AG09319 (cell line): ENCODE measurements at regions not wholly inside any gene's neighbourhood (a gene's known extent, or its start where the extent isn't known, plus 50 kb on each side); places are given as distances from the start of the nearest gene placed in this dataset.

Experiments
- DNase-seq: peaks from one replicate; pipeline ENCODE4 v3.0.0-alpha.2; 2010; ENCODE audit warnings: low read depth; ENCODE audit errors: extremely low read depth
- TF ChIP-seq, protein P1 (sequence below): IDR thresholded peaks from 2 replicates; pipeline ENCODE4 v1.5.1; 2011; ENCODE audit warnings: low read depth, mild to moderate bottlenecking, inconsistent platforms, low read length, moderate library complexity

- TF ChIP-seq, protein P1, sequence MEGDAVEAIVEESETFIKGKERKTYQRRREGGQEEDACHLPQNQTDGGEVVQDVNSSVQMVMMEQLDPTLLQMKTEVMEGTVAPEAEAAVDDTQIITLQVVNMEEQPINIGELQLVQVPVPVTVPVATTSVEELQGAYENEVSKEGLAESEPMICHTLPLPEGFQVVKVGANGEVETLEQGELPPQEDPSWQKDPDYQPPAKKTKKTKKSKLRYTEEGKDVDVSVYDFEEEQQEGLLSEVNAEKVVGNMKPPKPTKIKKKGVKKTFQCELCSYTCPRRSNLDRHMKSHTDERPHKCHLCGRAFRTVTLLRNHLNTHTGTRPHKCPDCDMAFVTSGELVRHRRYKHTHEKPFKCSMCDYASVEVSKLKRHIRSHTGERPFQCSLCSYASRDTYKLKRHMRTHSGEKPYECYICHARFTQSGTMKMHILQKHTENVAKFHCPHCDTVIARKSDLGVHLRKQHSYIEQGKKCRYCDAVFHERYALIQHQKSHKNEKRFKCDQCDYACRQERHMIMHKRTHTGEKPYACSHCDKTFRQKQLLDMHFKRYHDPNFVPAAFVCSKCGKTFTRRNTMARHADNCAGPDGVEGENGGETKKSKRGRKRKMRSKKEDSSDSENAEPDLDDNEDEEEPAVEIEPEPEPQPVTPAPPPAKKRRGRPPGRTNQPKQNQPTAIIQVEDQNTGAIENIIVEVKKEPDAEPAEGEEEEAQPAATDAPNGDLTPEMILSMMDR: no peak
- DNase-seq: no peak
Measured at GRCh38 chr9:86649913-86650312, 295.7 kb upstream of the TUT7 start.

- no peak for DNase-seq
- TF ChIP-seq, protein P1: no peak
Measured at GRCh38 chr9:86648828-86649170, 294.6 kb upstream of the TUT7 start.

DNA sequence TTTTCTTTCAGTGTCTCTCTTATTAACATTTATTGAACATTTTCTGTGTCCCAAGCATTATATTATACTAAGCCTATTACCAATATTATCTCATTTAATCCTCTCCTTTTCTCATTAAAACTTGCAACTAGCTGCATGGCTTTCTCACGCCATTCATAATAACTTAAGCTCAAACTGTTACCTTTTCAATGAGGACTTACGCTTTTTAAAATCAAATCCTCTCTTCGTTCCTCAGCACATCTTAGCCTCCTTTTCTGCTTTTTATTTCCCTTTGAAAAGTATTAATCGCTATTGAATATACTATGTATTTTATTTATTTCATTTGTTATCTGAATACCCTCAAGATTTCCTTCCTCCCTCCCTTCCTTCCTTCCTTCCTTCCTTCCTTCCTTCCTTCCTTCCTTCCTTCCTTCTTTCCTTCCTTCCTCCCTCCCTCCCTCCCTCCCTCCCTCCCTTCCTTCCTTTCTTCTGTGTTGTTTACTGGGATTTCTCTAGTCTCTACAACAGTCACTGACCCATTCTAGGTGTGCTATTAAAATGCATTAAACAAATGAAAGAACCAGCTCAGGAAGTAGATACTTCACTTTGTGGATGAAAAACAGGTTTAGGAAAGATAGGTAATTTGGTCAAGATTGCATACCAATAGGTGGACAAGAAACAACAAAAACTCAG, 294.1 kb upstream of the TUT7 start:
- TF ChIP-seq, protein P1: no peak

GRCh38 chr9:86645303-86645702, 291.1 kb upstream of the TUT7 start:
- no peak for DNase-seq
- TF ChIP-seq, protein P1: no peak

More for the DNA sequence above, 294.1 kb upstream of the TUT7 start:
- DNase-seq: no peak

DNA sequence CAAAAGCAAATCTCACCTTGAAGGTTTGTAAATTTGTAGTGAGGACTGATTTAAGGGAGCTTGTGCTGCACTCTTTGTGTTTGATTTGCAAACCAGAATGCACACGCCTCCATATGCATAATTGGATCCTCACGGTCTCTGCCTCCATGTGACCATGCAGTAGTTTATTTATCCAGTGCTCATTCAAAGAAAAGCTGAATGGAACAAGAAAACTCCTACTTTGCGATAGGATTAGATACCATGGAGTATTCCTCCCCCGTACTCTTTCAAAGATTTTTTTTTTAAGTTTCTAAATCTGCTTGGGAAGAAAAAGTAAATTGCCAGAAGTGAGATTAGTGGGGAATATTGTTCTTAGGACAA, 290.4 kb upstream of the TUT7 start:
- DNase-seq: no peak
- TF ChIP-seq, protein P1: no peak

DNA sequence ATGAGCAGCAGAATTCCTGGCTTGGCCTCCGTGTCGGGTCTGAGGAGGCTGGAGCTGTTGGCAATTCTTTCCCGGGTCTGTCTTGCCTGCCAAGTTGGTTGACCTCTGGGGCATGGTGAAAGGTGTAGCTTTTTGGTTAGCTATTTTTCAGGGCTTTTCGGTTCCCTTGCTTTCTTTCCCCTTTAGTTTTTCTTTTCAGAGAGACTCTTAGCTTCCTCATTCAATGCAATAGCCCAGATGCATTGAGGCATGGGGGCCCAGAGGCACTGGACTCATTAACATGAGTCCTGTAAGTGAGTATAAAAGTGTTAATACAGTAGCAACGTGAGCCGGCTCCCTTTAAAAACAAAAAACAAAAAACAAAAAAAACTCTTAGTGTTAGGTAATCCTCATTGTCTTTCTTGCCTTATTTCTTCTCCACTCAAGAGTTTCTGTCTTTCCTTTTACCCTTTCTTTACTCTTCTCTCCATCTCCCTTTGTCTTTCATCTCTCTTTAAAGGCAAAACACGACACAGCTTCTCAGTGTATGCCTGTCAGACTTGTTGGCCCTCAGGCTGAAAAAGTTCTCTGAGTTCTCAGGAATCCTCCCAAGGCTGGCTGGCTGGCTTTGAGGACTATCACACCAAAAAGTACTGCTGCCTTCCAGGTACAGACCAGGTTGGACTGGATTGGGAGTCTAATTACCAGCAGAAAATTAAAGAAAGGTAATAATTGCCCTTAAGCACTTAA, 289.9 kb upstream of the TUT7 start:
- no peak for DNase-seq
- TF ChIP-seq, protein P1: no peak

DNA sequence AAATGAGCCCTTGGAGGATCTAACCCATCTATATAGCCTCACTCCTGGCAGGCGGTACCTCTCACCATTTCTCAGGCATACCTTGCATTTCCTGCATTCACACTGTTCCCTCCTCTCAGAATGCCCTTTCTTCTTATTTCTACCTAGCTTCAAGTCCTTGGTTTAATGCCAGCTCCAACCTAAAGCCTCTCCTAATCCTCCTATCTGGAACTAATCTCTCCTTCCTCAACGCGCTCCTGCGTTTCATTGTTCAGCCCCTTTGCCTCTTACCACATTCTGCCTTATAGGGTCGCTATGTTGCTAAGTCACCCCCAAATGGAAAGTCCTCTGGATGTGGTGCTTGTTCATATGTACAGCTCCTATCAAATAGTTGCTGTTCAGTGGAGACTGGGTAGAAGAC, 288.5 kb upstream of the TUT7 start:
- TF ChIP-seq, protein P1: no peak
- no peak for DNase-seq
